H1 (cell line): ENCODE measurements at regions not wholly inside any gene's neighbourhood (a gene's known extent, or its start where the extent isn't known, plus 50 kb on each side); places are given as distances from the start of the nearest gene placed in this dataset.
A peak's percentile ranks its signal among the peaks of the same experiment; 100 is the strongest.

Experiments
- CTCF ChIA-PET: fragments of 300-600 bp; sonication (Branson Sonifier 250); formaldehyde crosslinking; loops from one replicate; lab custom pipeline; 2021; ENCODE audit not compliant: partially characterized antibody; lab: Charles Lee
- POLR2A ChIA-PET: fragments of 300-600 bp; sonication (Branson Sonifier 250); formaldehyde crosslinking; loops from one replicate; lab custom pipeline; 2021; ENCODE audit warnings: inconsistent platforms; ENCODE audit not compliant: partially characterized antibody; lab: Charles Lee
- DNase-seq, 2 experiments: peaks; one replicate each; pipeline versions ENCODE4 v3.0.0 to v3.0.0-alpha.2; 2010 to 2022; ENCODE audit warnings: low spot score in 2 of 2, low read depth in 1 of 2, mixed read lengths in 1 of 2
- FAIRE-seq: peaks from 2 replicates; lab custom pipeline; 2011; peaks lifted over from hg19 to GRCh38; lab: Jason Lieb, UNC
- H2AFZ ChIP-seq: 2 replicates; pipeline ENCODE4 v1.8.1; 2012; ENCODE audit warnings: low read length, inconsistent platforms
- H2AK5ac ChIP-seq: 2 replicates; pipeline ENCODE4 v1.6.1; 2013; ENCODE audit warnings: low read depth, low read length
- H2BK120ac ChIP-seq: replicated peaks from 2 replicates; pipeline ENCODE3; 2013; ENCODE audit warnings: low read depth, low read length, inconsistent platforms
- H2BK12ac ChIP-seq: 2 replicates; pipeline ENCODE4 v1.6.1; 2013; ENCODE audit warnings: low read depth, low read length
- H2BK15ac ChIP-seq: 2 replicates; pipeline ENCODE4 v1.6.1; 2013; ENCODE audit warnings: low read length
- H2BK20ac ChIP-seq: 2 replicates; pipeline ENCODE4 v1.6.1; 2013; ENCODE audit warnings: low read length
- H2BK5ac ChIP-seq: 2 replicates; pipeline ENCODE4 v1.6.1; 2013; ENCODE audit warnings: low read depth, low read length
- H3K14ac ChIP-seq: 2 replicates; pipeline ENCODE4 v1.6.1; 2013; ENCODE audit warnings: inconsistent platforms; ENCODE audit not compliant: insufficient read length
- H3K18ac ChIP-seq: 2 replicates; pipeline ENCODE4 v1.6.1; 2013; ENCODE audit warnings: low read length; ENCODE audit errors: extremely low read depth
- H3K23ac ChIP-seq: 2 replicates; pipeline ENCODE4 v1.6.1; 2013; ENCODE audit warnings: inconsistent platforms; ENCODE audit not compliant: insufficient read length
- H3K23me2 ChIP-seq: 2 replicates; pipeline ENCODE4 v1.6.1; 2013; ENCODE audit warnings: low read depth, low read length
- H3K27ac ChIP-seq: 2 replicates; pipeline ENCODE4 v1.6.1; 2011; ENCODE audit warnings: low read depth, low read length, inconsistent platforms
- H3K27me3 ChIP-seq, 4 experiments: replicated peaks in 1 of 4; 1 replicate in 1 of 4; 2 replicates in 3 of 4; pipeline versions ENCODE4 v1.6.1 to v1.8.1; 2011 to 2013; ENCODE audit warnings: low read length in 3 of 4, mild to moderate bottlenecking in 3 of 4, inconsistent platforms in 2 of 4, mixed read lengths in 2 of 4, moderate library complexity in 1 of 4; ENCODE audit not compliant: control insufficient read depth in 3 of 4, insufficient read depth in 3 of 4; ENCODE audit errors: extremely low read depth in 1 of 4
- H3K36me3 ChIP-seq, 4 experiments: 2 replicates each; pipeline versions ENCODE4 v1.6.1 to v1.8.1; 2011 to 2013; ENCODE audit warnings: mild to moderate bottlenecking in 4 of 4, low read length in 3 of 4, moderate library complexity in 2 of 4, control low read depth in 1 of 4, inconsistent platforms in 1 of 4; ENCODE audit not compliant: insufficient read depth in 4 of 4, control insufficient read depth in 2 of 4
- H3K4ac ChIP-seq: replicated peaks from 2 replicates; pipeline ENCODE3; 2013; ENCODE audit warnings: low read length, low read depth, mixed read lengths, inconsistent platforms; ENCODE audit not compliant: insufficient read length
- H3K4me1 ChIP-seq, 4 experiments: replicated peaks in 1 of 4; 1 replicate in 1 of 4; 2 replicates in 3 of 4; pipeline versions ENCODE4 v1.6.1 to v1.8.1; 2011 to 2013; ENCODE audit warnings: low read length in 3 of 4, inconsistent platforms in 2 of 4, mixed read lengths in 1 of 4; ENCODE audit not compliant: insufficient read depth in 4 of 4, control insufficient read depth in 3 of 4
- H3K4me2 ChIP-seq, 2 experiments: 2 replicates each; pipeline versions ENCODE4 v1.6.1 to v1.8.1; 2011 to 2013; ENCODE audit warnings: low read depth in 2 of 2, low read length in 2 of 2, control low read depth in 1 of 2, inconsistent platforms in 1 of 2, mild to moderate bottlenecking in 1 of 2; ENCODE audit not compliant: insufficient read depth in 1 of 2
- H3K4me3 ChIP-seq, 4 experiments: fragments of 200-600, 300-600 bp in 1 of 4; sonication (generic), shearing (Covaris generic), sonication (Bioruptor Twin) in 1 of 4; 2 replicates each; pipeline versions ENCODE4 v1.5.1 to v1.8.1; 2011 to 2016; ENCODE audit warnings: low read length in 4 of 4, low read depth in 3 of 4, control low read depth in 2 of 4, inconsistent platforms in 2 of 4, mild to moderate bottlenecking in 2 of 4, mixed read lengths in 1 of 4, moderate library complexity in 1 of 4; ENCODE audit not compliant: insufficient read depth in 2 of 4; ENCODE audit errors: extremely low read depth in 1 of 4
- H3K56ac ChIP-seq: replicated peaks from 2 replicates; pipeline ENCODE3; 2013; ENCODE audit warnings: low read depth, mild to moderate bottlenecking, mixed read lengths, low read length, inconsistent platforms; ENCODE audit not compliant: insufficient read length
- H3K79me1 ChIP-seq: 2 replicates; pipeline ENCODE4 v1.6.1; 2013; ENCODE audit warnings: low read depth, low read length, control low read depth
- H3K79me2 ChIP-seq, 2 experiments: 2 replicates each; pipeline versions ENCODE4 v1.6.1 to v1.8.1; 2012 to 2013; ENCODE audit warnings: low read length in 2 of 2, mild to moderate bottlenecking in 2 of 2, inconsistent platforms in 1 of 2; ENCODE audit not compliant: insufficient read depth in 2 of 2, control insufficient read depth in 1 of 2
- H3K9ac ChIP-seq, 4 experiments: replicated peaks in 1 of 4; 1 replicate in 1 of 4; 2 replicates in 3 of 4; pipeline versions ENCODE4 v1.6.1 to v1.8.1; 2011 to 2013; ENCODE audit warnings: low read depth in 3 of 4, low read length in 3 of 4, control low read depth in 2 of 4, mild to moderate bottlenecking in 2 of 4, moderate library complexity in 2 of 4, inconsistent platforms in 1 of 4; ENCODE audit errors: extremely low read depth in 1 of 4
- H3K9me3 ChIP-seq, 2 experiments: 2 replicates each; pipeline versions ENCODE4 v1.6.1 to v1.8.1; 2012 to 2013; ENCODE audit warnings: mild to moderate bottlenecking in 2 of 2, moderate library complexity in 2 of 2, control low read depth in 1 of 2, inconsistent platforms in 1 of 2, low read depth in 1 of 2, low read length in 1 of 2, mixed read lengths in 1 of 2; ENCODE audit not compliant: insufficient read depth in 2 of 2
- H4K20me1 ChIP-seq, 2 experiments: replicated peaks in 1 of 2; 2 replicates each; pipeline versions ENCODE3 to v1.8.1; 2011 to 2013; ENCODE audit warnings: inconsistent platforms in 2 of 2, low read length in 2 of 2, mild to moderate bottlenecking in 1 of 2; ENCODE audit not compliant: insufficient read depth in 2 of 2, control insufficient read depth in 1 of 2
- H4K5ac ChIP-seq: 2 replicates; pipeline ENCODE4 v1.6.1; 2013; ENCODE audit warnings: low read length, low read depth, mixed read lengths, inconsistent platforms; ENCODE audit not compliant: insufficient read length
- H4K8ac ChIP-seq: 2 replicates; pipeline ENCODE4 v1.8.0; 2013; ENCODE audit warnings: mild to moderate bottlenecking, moderate library complexity, low read length, inconsistent platforms; ENCODE audit not compliant: insufficient read depth; ENCODE audit errors: extremely low read depth
- H4K91ac ChIP-seq: replicated peaks from 2 replicates; pipeline ENCODE3; 2013; ENCODE audit warnings: low read length, mixed read lengths, inconsistent platforms; ENCODE audit not compliant: insufficient read length
- CEBPB ChIP-seq: IDR thresholded peaks from 2 replicates; pipeline ENCODE4 v1.6.1; 2012; ENCODE audit warnings: low read depth, low read length
- TAF7 ChIP-seq: optimal IDR thresholded peaks from 2 replicates; pipeline ENCODE3; 2011; ENCODE audit warnings: low read depth, mild to moderate bottlenecking, inconsistent platforms, low read length, moderate library complexity, borderline replicate concordance
- WGBS, 2 experiments: shearing (Covaris generic) in 1 of 2; methylation state at CpG; one replicate each; pipeline versions ENCODE4 v1.1.6 to v1.1.7; 2013 to 2015; ENCODE audit warnings: low lambda C conversion rate in 2 of 2, mixed read lengths in 2 of 2, inconsistent platforms in 1 of 2, low coverage in 1 of 2, missing lambda C conversion rate in 1 of 2; ENCODE audit not compliant: insufficient replicate concordance in 2 of 2, insufficient coverage in 1 of 2, insufficient read length in 1 of 2; ENCODE audit errors: extremely low coverage in 1 of 2, missing lambda C conversion rate in 1 of 2; 5-methylcytosine and 5-hydroxymethylcytosine counted together

- Histone ChIP-seq H2BK120ac (no peak overlapping the region), H2BK20ac (no peak overlapping the region), H3K14ac (no peak overlapping the region), H2AFZ (no peak overlapping the region), H3K9ac (no peak overlapping the region), H4K5ac (no peak overlapping the region), H3K23ac (no peak overlapping the region), H4K8ac (no peak overlapping the region), H2AK5ac (no peak overlapping the region), H3K27ac (no peak overlapping the region), H4K20me1 (no peaks in the 10 kb centered on the region), H2BK12ac (no peak overlapping the region), H2BK5ac (no peak overlapping the region), H3K4me1 (peaks cover 0 to 3% (median 0%) of the 10 kb centered on the region in 4 experiments; a peak in 1 of 7 replicates), H3K36me3 (no peaks in the 10 kb centered on the region), H2BK15ac (no peak overlapping the region), H3K27me3 (no peaks in the 10 kb centered on the region), H3K79me1 (no peaks in the 10 kb centered on the region), H3K9me3 (no peaks in the 10 kb centered on the region), H3K4me2 (no peak overlapping the region), H3K4me3 (no peak overlapping the region), H3K18ac (no peak overlapping the region), H4K91ac (no peak overlapping the region), H3K56ac (no peak overlapping the region), H3K79me2 (no peaks in the 10 kb centered on the region), H3K4ac (no peak overlapping the region), H3K23me2 (no peaks in the 10 kb centered on the region)
- ChIA-PET CTCF (interaction anchor here (1.7 kb wide), 1 partner anchor 11 kb away, joined by 4 read pairs; no protein-coding TSS in a partner anchor), POLR2A (no interaction called here)
- 96% methylated on average over 4 of the region's 4 CpGs; no CpG with 5 or more reads in 1 of the 2 experiments for WGBS, 2 experiments
- FAIRE-seq (no peak), DNase-seq (no peak)
- TF ChIP-seq CEBPB: peak; percentile 69
- no peak for TF ChIP-seq TAF7
These were observed 467.6 kb upstream of the SMIM21 start for GRCh38 chr18:75895135-75895534.
